Stimulated activated CD4-positive, alpha-beta T cell treated with anti-CD3 and anti-CD28 coated beads, Interleukin-2, amount 100 ng/mL, for 24 hours (primary cell): ENCODE measurements at regions not wholly inside any gene's neighbourhood (a gene's known extent, or its start where the extent isn't known, plus 50 kb on each side); places are given as distances from the start of the nearest gene placed in this dataset.

Experiments used
- DNase-seq, 2 donors: peaks; one replicate each; pipeline ENCODE4 v3.0.0-alpha.2; 2020

DNA sequence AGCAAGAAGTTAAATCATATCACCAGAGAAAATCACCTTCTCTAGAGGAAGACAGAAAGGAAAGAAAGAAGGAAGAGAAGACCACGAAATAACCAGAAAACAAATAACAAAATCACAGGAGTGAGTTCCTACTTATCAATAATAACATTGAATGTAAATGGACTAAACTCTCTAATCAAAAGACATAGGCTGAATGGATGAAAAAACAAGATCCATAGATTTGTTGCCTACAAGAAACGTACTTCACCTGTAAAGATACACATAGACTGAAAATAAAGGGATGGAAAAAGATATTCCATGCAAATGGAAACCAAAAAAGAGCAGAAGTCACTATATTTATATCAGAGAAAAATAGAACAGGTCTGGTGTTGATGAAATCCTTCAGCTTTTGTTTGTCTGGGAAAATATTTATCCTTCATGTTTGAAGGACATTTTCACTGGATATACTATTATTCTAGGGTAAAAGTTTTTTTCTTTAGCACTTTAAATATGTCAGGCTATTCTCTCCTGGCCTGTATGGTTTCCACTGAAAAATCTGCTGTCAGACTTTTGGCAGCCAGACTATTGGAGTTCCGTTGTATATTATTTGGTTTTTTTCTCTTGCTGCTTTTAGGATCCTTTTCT lies 202.5 kb upstream of the DUSP10 start:
- DNase-seq: no peak

- no peak for DNase-seq
Measured at GRCh38 chr1:221940631-221941030, 198.7 kb upstream of the DUSP10 start.

DNA sequence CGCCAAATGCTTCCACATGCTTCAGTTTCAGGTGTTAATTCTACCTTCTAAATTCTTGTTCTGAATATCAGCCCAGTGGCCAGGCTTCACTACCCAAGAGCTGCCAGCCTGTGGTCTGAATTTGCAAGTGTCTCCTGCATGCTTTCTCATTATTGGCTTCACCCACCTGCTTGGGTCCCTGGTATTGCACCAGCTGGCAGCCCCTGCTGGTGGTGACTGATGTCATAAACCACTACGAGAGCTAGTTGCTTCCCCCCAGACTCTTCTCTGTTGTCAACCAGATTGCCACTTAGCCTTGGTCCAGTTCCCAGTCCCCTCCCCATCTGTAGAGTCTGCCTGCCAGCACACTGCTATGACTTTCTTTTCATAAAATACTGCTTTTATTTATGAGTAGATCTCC lies 197.7 kb upstream of the DUSP10 start:
- DNase-seq: no peak

GRCh38 chr1:221937155-221937953 lies 195.5 kb upstream of the DUSP10 start:
- DNase-seq: no peak

- DNase-seq: no peak
Measured at GRCh38 chr1:221933814-221934213, 191.9 kb upstream of the DUSP10 start.

DNA sequence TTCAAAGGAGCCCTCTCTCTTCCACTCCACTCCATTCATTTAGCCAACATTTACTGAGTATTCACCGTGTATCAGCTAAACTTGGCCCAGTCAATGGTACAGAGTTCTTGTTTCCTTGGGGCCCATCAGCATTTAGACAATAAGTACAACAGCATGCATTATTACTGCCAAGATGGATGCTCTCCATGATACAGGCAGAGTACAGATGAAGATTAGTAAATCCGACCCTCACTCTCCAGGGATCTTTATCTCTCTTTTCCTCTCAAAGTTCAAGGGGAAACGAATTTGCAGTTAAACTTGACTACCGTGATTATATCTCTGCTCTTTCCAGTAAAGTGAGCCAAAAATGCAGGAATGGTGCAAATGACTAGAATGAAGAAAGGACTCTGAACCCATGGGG lies 184.6 kb upstream of the DUSP10 start:
- DNase-seq: no peak

DNA sequence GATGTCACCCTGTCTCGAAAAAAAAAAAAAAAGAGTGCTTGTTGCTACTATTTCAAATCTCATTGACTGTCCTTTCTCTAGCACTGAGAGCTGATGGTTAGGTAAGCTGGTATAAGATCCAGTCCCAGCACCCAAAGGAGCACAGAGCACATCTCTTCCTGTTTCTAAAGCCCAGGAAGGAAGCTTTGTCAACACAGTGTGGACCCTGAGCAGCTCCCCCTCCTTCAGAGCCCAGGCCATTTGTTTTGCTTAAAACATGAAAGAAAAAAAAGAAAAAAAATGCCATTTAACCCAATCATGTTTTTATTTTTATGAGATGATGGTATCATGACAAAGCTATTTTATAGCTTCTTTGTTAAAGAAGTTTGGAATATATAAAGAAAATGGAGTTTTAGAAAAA lies 184.1 kb upstream of the DUSP10 start:
- DNase-seq: no peak

GRCh38 chr1:221923929-221924598 lies 182.2 kb upstream of the DUSP10 start:
- DNase-seq: no peak

- DNase-seq: no peak
Measured at GRCh38 chr1:221921936-221922335, 180.0 kb upstream of the DUSP10 start.

DNA sequence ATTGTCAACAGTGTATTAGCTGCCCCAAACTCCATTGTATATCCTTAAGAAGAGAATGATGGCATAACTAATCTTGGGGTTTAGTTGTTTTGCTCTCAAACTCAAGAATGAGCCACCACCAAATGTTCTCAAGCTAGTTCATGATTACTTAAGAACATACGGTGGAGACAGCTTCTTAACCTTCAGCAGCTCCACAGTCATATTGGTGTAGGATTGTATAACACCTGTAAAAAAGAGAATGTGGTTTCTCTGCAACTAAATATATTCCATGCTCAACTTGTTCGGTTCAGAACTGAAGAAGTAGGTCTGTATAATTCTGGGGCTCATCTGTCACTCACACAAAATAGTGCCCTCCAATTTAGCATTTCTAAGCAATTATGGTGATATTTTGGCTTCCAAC lies 177.9 kb upstream of the DUSP10 start:
- no peak for DNase-seq

GRCh38 chr1:221919341-221919740 lies 177.5 kb upstream of the DUSP10 start:
- DNase-seq: no peak

DNA sequence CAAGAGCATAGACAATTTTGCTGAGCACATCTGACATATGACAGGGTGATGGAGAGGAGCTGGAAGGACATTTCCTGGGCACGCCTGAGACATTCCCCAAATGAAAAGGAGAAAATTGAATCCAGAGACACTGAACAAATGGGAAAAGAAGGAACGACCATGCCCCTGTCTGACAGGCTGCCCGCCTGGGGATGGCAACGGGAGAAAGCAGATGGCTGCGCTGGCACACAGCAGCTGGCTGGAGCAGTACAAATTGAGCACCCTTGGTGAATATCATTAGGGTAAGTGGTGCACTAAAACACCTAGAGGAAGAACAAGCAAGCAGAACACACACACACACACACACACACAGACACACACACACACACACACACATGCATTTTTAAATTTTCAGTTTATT lies 174.3 kb upstream of the DUSP10 start:
- no peak for DNase-seq

DNA sequence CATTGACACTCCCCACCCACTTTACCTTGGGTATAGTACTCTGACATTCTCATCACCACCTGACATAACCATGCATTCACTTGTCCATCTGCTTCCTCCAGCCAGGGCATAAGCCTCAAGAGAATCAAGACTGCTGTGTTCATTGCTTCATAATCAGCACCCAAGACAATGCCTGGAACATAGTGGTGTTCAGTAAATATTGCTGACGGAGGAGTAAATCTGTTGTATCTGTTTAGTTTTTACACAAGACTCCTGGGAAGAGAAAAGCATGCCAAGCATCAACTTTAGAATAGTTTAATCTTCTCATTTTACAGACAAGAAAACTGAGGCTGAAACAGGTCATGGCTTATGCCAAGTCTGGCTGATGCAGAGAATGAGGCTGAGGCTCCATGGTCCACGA lies 173.9 kb upstream of the DUSP10 start:
- DNase-seq: no peak

GRCh38 chr1:221913351-221913892 lies 171.5 kb upstream of the DUSP10 start:
- no peak for DNase-seq

GRCh38 chr1:221912230-221912629 lies 170.3 kb upstream of the DUSP10 start:
- DNase-seq: peak; percentile 3 to 40

DNA sequence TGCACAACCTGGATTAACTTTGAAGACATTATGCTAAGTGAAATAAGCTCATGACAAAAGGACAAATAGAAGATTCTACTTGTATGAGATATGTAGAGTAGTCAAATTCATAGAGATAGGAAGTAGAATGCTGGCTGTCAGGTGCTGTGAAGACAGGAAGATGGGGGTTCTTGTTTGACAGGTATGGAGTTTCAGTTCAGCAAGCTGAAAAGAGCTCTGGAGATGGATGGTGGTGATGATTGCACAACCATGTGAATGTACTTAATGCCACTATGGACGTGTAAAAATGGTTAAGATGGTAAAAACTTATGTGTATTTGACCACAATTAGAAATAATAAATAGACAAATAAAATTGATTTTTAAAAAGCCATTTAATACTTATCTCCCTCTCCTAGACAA lies 169.8 kb upstream of the DUSP10 start:
- no peak for DNase-seq

DNA sequence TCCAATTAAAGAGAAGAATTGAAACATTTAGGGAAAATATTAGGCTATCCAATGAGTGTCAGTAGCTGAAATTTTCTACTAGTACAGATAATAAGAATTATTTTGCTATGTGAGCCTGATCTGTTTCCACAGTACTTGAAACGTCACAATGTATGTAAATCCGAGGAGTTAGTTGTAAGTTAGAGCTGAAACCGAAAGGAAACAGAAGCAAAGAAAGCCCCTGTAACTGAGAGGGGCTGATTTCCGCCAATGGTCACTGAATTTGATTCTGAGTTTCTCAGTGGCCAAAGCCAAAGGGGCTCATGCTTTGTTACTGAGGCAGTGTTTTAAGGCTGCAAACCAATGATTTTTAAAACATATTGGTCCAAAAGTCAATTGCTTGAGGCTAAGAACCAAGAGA lies 168.3 kb upstream of the DUSP10 start:
- DNase-seq: no peak

DNA sequence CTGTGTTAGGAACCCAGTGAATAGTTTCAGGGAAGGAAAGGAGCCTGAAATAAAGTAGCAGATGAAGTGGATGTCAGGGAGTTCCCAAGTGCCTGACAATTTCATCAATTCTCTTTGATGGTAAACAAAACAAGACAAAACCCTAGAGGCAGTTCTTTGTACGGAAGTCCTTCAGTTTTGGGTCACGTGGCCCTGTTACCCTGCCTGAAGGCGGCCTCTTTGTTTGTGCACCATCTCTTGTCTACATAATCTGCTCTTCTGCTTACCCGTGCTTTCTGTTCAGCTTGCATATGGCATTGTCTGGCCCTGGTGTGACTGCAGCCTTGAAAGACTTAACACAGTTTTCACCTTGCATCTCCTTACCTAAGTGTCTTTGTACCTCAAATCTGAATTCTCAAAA lies 166.7 kb upstream of the DUSP10 start:
- no peak for DNase-seq

DNA sequence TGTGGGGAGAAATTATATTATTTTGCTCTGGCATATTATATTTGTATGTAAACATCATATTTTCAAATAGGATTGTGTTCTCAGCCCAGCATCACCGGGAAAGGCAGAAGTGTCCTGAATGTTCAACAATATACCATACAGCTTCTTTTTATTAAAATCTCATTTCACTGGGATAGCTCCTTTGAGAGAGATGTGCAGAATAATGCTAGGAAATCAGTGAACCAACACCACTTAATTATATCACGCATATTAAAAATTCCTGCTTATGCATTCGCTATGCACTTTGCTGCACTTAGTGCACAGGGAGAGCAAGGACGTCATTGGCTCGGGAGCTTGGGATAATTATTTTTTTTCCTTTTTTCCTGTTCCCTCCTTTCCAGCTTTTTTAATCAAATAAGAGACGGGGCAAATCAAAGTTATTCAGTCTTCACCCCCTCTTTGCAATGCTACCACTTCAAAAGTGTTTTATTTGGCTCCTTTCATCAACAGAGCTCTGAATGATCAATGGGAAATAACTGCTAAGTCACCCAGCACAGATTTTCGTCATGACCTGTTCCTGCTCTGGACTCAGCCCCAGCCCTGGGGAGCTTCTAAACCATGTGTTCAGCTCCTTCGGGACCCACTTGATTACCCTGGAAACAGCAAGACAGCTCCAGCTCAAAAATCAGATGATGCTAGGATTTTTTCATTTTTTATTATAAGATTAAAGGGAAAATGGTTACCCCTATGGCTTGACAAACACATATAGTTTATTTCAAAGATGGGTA lies 165.5 kb upstream of the DUSP10 start:
- DNase-seq: no peak

DNA sequence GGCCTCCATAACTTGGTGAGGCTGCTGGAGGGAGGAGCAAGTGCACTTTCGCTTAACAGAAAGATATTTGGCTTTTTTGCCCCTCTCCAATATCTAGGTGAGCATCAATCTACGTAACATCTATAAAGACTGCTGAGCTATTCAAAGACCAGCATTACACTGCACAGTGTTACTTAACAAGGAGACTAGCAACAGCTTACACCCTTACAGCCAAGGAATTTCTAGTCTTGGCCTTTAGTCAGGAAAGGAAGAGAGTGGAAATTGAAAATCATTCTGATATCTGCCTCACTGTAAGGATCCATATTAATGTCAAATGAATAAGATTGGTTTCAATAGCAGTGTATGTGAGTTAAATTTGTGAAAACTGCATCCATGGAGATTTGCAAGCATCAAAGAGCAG lies 163.9 kb upstream of the DUSP10 start:
- no peak for DNase-seq

GRCh38 chr1:221904319-221904718 lies 162.4 kb upstream of the DUSP10 start:
- no peak for DNase-seq

GRCh38 chr1:221903594-221903993 lies 161.7 kb upstream of the DUSP10 start:
- no peak for DNase-seq

- DNase-seq: no peak
Measured at GRCh38 chr1:221902961-221903360, 161.1 kb upstream of the DUSP10 start.
